Activated naive CD8-positive, alpha-beta T cell (primary cell): ENCODE measurements at regions not wholly inside any gene's neighbourhood (a gene's known extent, or its start where the extent isn't known, plus 50 kb on each side); places are given as distances from the start of the nearest gene placed in this dataset.

Source experiments
- H3K27ac Mint-ChIP-seq: one replicate; pipeline ENCODE4 v1.8.0; 2021; ENCODE audit warnings: mixed read lengths
- H3K27me3 Mint-ChIP-seq: one replicate; pipeline ENCODE4 v1.8.0; 2021; ENCODE audit warnings: mixed read lengths
- H3K36me3 Mint-ChIP-seq: one replicate; pipeline ENCODE4 v1.8.0; 2021; ENCODE audit warnings: mixed read lengths
- H3K4me1 Mint-ChIP-seq: one replicate; pipeline ENCODE4 v1.8.0; 2021; ENCODE audit warnings: low read depth, mixed read lengths
- H3K4me3 Mint-ChIP-seq: one replicate; pipeline ENCODE4 v1.8.0; 2021; ENCODE audit warnings: mild to moderate bottlenecking, mixed read lengths
- H3K9me3 Mint-ChIP-seq: one replicate; pipeline ENCODE4 v1.8.0; 2021; ENCODE audit warnings: low read depth, mixed read lengths

DNA sequence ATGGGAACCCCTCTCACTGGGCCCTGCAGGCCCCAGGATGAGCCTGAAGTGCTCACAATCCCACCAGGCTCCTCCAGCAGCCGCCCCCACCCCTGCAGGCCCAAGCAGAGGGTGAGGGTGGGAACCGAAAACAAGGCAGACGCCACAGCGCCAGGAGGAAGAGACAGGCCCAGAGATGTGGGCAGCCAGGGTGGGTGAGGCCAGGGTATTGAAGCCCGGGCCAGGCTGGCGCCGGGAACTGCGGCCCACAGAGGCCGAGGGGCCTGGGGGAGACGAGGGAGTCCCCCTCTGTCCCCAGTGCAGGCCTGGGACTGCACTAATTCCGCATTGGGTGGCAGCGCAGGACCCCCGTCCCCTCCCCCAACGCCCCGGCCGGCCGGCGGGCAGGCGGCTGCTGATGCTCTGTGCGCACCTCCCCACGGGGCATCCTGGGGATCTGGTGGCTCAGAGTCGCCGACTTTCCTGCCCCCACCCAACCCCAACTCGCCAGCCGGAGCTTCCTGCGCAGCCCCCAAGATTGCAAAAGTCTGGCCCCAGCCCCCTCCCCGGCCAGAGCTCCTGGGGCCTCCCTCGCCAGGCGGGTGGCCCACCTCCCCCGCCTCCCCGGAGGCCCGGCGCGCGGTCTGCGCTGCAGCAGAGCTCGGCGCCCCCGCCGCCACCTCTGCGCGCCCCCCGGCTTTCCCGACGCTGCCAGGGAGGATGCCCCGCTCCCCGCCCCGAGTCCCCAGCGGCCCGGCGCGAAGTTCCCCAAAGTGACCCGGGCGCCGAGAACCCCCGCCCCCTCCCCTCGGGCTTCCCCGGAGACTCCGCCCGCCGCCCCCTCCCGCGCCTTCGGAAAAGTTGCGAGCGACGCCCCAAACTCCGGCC, 107.8 kb downstream of the ENGASE start:
- H3K27me3 Mint-ChIP-seq = peaks cover 16% of the 10 kb centered on the region
- H3K36me3 Mint-ChIP-seq = no peaks in the 10 kb centered on the region

DNA sequence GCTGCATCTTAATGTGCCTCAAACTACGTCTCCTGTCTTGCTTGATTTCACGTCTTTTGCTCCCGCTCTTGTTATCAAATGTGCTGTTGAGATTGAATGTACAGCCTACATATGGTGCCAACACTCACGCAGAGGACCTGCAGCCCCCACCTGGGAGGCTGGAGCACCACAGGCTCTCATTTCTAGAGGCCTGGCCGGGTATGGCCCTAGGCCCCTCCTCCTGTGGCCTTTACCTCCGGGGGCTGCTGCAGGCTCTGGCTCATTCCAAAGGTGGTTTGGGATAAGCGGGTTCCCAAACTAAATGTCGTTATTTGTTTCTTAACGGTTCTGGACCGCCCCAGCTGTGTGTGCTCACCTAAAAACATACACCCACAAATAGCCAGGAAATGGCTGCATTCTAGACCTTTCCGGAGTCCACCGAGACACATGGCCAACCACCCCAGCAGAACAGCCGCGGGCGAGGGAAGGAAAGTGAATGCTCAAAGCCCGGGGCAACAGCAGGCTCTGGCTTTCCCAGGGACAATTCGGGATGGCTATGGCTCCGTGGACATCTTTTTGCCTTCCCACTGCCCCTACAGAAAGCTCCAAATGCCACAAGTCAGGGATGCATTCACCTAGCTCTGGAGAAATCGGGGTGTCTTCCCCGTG, 105.9 kb downstream of the ENGASE start:
- H3K4me1 Mint-ChIP-seq = peaks cover 3% of the 10 kb centered on the region

More for the DNA sequence above, 107.8 kb downstream of the ENGASE start:
- H3K27ac Mint-ChIP-seq = no peak overlapping the region
- no peaks in the 10 kb centered on the region for H3K9me3 Mint-ChIP-seq
- no peak overlapping the region for H3K4me3 Mint-ChIP-seq
- peaks cover 3% of the 10 kb centered on the region for H3K4me1 Mint-ChIP-seq

DNA sequence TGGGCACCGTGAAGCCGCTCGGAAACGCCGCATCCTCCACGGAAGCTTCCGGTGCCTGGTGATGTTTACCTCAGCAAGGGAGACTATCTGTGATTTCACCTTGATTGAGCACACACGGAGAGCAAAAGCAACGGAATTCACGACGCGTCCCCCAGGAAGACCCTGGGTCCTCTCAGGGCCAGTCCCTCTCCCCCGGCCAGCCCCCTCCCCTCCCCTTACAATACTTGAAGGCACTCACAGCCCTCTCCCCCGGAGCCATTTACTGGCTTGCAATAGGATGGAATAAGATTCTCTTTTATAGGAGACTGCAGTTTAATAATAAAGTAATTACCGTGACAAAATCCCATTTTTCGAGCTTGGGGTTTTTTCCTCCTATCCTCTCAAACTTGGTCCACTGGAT, 104.7 kb downstream of the ENGASE start:
- peaks cover 3% of the 10 kb centered on the region for H3K4me1 Mint-ChIP-seq
- H3K27me3 Mint-ChIP-seq = peaks cover 11% of the 10 kb centered on the region
- no peaks in the 10 kb centered on the region for H3K9me3 Mint-ChIP-seq
- no peak overlapping the region for H3K4me3 Mint-ChIP-seq
- no peaks in the 10 kb centered on the region for H3K36me3 Mint-ChIP-seq
- H3K27ac Mint-ChIP-seq = no peak overlapping the region

More for the DNA sequence above, 105.9 kb downstream of the ENGASE start:
- Mint-ChIP-seq H3K36me3 (no peaks in the 10 kb centered on the region), H3K4me3 (no peak overlapping the region), H3K9me3 (no peaks in the 10 kb centered on the region), H3K27me3 (peaks cover 15% of the 10 kb centered on the region), H3K27ac (no peak overlapping the region)

GRCh38 chr17:79177877-79178276, 103.3 kb downstream of the ENGASE start:
- no peak overlapping the region for H3K4me3 Mint-ChIP-seq
- H3K4me1 Mint-ChIP-seq = peaks cover 1% of the 10 kb centered on the region
- peaks cover 6% of the 10 kb centered on the region for H3K27me3 Mint-ChIP-seq
- no peak overlapping the region for H3K27ac Mint-ChIP-seq
- H3K9me3 Mint-ChIP-seq = no peaks in the 10 kb centered on the region
- H3K36me3 Mint-ChIP-seq = no peaks in the 10 kb centered on the region

- peaks cover 5% of the 10 kb centered on the region for H3K27me3 Mint-ChIP-seq
- no peaks in the 10 kb centered on the region for H3K9me3 Mint-ChIP-seq
- no peak overlapping the region for H3K27ac Mint-ChIP-seq
- H3K4me1 Mint-ChIP-seq = peaks cover under 1% of the 10 kb centered on the region
- no peaks in the 10 kb centered on the region for H3K36me3 Mint-ChIP-seq
- H3K4me3 Mint-ChIP-seq = no peak overlapping the region
Measured at GRCh38 chr17:79176792-79177601, 102.4 kb downstream of the ENGASE start.

DNA sequence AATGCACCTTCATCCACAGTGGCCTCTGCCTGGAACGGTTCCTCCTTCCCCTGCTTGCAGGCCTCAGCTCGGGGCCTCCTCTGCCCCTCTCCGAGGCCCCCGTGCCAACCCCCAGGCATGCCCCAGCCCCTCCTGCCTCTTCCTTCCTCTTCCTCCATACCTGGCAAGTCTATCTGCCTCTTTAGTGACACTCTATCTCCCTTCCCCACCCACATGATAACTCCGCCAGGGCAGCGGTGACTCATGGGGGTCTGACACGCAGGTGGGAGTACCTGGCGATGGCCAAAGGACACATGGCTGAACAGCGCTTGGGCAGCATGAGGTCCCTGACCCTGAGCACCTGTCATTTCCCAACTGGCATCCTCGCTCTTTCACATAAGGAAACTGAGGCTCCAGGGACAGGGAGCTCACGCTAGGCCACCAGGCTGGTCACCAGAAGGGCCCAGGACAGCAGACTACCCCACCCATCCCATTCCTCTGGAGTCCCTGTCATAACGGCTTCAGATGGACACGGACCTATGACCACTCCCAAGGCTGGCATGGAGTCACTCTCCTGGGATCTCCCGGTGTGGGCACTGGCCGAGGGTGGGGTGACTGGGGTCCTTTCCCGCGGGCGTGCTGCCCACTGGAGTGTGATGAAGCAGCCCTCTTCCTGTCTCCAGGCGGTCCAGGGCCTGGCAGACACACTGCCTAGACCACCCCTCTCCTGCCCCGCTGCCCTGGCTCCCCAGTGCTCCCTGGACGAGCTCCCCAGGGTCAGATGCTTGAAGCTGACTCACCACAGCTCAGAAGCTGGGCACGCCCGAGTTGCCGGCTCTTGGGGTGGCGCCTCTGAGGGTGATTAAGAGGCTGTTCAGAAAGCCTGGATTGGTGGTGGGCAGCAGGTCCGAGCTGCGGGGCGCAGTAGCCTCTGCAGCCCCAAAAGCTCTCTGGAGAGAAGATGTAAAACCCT, 100.6 kb downstream of the ENGASE start:
- H3K4me1 Mint-ChIP-seq = no peaks in the 10 kb centered on the region
- no peaks in the 10 kb centered on the region for H3K27me3 Mint-ChIP-seq
- no peaks in the 10 kb centered on the region for H3K9me3 Mint-ChIP-seq
- no peak overlapping the region for H3K4me3 Mint-ChIP-seq
- no peak overlapping the region for H3K27ac Mint-ChIP-seq
- H3K36me3 Mint-ChIP-seq = no peaks in the 10 kb centered on the region

- Mint-ChIP-seq H3K4me1 (no peaks in the 10 kb centered on the region), H3K27me3 (no peaks in the 10 kb centered on the region), H3K9me3 (no peaks in the 10 kb centered on the region), H3K4me3 (no peak overlapping the region), H3K36me3 (no peaks in the 10 kb centered on the region), H3K27ac (no peak overlapping the region)
Measured at GRCh38 chr17:79174193-79174765, 99.7 kb downstream of the ENGASE start.

DNA sequence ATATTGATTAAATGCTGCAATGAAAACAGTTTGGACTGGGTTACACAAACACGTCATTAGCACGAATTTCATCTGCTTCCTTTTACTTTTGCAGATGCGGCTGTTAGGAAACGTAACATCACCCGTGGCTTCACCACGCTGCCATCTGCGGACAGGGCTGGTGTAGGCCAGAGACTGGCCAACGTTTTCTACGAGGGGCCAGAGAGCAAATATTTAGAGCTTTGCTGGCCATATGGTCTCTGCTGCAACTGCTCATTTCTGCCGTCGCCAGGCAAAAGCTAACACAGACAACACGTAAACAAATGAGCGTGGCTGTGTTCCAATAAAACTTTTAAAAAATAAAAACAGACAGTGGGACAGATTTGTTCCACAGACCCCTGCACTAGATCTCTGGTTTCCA, 96.6 kb downstream of the ENGASE start:
- H3K36me3 Mint-ChIP-seq = no peaks in the 10 kb centered on the region
- H3K9me3 Mint-ChIP-seq = no peaks in the 10 kb centered on the region
- no peak overlapping the region for H3K4me3 Mint-ChIP-seq
- no peaks in the 10 kb centered on the region for H3K4me1 Mint-ChIP-seq
- no peak overlapping the region for H3K27ac Mint-ChIP-seq
- H3K27me3 Mint-ChIP-seq = no peaks in the 10 kb centered on the region

GRCh38 chr17:79169861-79170260, 95.2 kb downstream of the ENGASE start:
- Mint-ChIP-seq H3K36me3 (no peaks in the 10 kb centered on the region), H3K27ac (no peak overlapping the region), H3K4me3 (no peak overlapping the region), H3K27me3 (no peaks in the 10 kb centered on the region), H3K9me3 (no peaks in the 10 kb centered on the region), H3K4me1 (no peaks in the 10 kb centered on the region)

GRCh38 chr17:79169366-79169765, 94.7 kb downstream of the ENGASE start:
- H3K4me1 Mint-ChIP-seq = no peaks in the 10 kb centered on the region
- no peak overlapping the region for H3K4me3 Mint-ChIP-seq
- H3K27ac Mint-ChIP-seq = no peak overlapping the region
- no peaks in the 10 kb centered on the region for H3K27me3 Mint-ChIP-seq
- no peaks in the 10 kb centered on the region for H3K36me3 Mint-ChIP-seq
- H3K9me3 Mint-ChIP-seq = no peaks in the 10 kb centered on the region

GRCh38 chr17:79168486-79169055, 93.9 kb downstream of the ENGASE start:
- no peaks in the 10 kb centered on the region for H3K36me3 Mint-ChIP-seq
- no peaks in the 10 kb centered on the region for H3K27me3 Mint-ChIP-seq
- H3K4me1 Mint-ChIP-seq = no peaks in the 10 kb centered on the region
- H3K9me3 Mint-ChIP-seq = no peaks in the 10 kb centered on the region
- no peak overlapping the region for H3K27ac Mint-ChIP-seq
- H3K4me3 Mint-ChIP-seq = no peak overlapping the region

- Mint-ChIP-seq H3K4me1 (no peaks in the 10 kb centered on the region), H3K27me3 (no peaks in the 10 kb centered on the region), H3K9me3 (no peaks in the 10 kb centered on the region), H3K4me3 (no peak overlapping the region), H3K27ac (no peak overlapping the region), H3K36me3 (no peaks in the 10 kb centered on the region)
Measured at GRCh38 chr17:79167486-79167885, 92.9 kb downstream of the ENGASE start.

DNA sequence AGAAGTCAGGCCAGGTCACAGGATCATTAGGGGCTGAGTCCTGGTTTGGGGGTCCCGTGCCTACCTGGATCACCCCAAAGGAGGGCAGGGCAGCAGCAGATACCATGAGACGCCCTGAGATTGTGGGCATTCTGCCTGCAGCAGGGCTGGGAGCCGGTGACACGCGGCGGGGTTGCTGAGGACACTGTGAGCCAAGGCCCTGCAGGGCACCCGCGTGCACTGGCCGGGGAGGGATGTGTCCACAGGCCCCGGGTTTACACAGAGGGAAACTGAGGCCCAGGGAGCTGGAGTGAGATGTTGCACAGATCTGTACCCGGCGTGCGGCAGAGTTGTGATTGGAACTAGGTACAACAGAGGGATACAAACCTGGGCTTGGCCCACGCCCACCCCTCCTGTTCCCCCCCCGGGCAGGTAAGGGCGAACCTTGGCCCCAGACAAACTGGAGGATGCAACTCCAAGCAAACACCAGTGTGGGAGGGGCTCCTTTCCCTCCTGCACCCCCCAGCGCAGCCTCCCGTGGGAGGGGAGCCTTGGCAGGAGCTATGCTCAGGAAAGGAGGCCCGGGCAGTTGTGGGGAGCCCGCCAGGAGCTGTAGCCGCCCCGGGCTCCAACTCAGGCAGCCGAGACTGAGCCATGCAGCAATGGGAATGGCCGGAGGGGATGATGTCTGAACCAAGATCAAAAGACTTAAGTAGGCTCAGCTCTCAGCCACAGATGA, 91.3 kb downstream of the ENGASE start:
- no peak overlapping the region for H3K27ac Mint-ChIP-seq
- no peaks in the 10 kb centered on the region for H3K36me3 Mint-ChIP-seq
- no peaks in the 10 kb centered on the region for H3K9me3 Mint-ChIP-seq
- H3K4me3 Mint-ChIP-seq = no peak overlapping the region
- H3K4me1 Mint-ChIP-seq = peaks cover 5% of the 10 kb centered on the region
- H3K27me3 Mint-ChIP-seq = no peaks in the 10 kb centered on the region
